ENCODE measurements at regions not wholly inside any gene's neighbourhood (a gene's known extent, or its start where the extent isn't known, plus 50 kb on each side); places are given as distances from the start of the nearest gene placed in this dataset.

GRCh38 chr20:22985239-22985778, 49.8 kb upstream of the SSTR4 start:
- TF ChIP-seq EZH2phosphoT487 (IDR thresholded peaks at IDR 0.05; ENCODE audit: insufficient read depth, low read depth) (no peak), EZH2 (IDR thresholded peaks at IDR 0.05; ENCODE audit: insufficient read depth, poor library complexity, severe bottlenecking) (no peak)
